GM10248 (cell line): ENCODE measurements at regions not wholly inside any gene's neighbourhood (a gene's known extent, or its start where the extent isn't known, plus 50 kb on each side); places are given as distances from the start of the nearest gene placed in this dataset.

Experiments
- CTCF ChIA-PET: fragments of 300-600 bp; sonication (Branson Sonifier 250); formaldehyde crosslinking; extraction: SDS; loops from one replicate; lab custom pipeline; 2021; ENCODE audit warnings: antibody characterized with exemption; lab: Yijun Ruan, JAX
- POLR2A ChIA-PET: fragments of 350-650 bp; sonication (Branson Sonifier 250); formaldehyde crosslinking; extraction: SDS; loops from one replicate; lab custom pipeline; 2020; ENCODE audit warnings: antibody characterized with exemption; lab: Yijun Ruan, JAX
- DNase-seq: peaks from one replicate; pipeline ENCODE4 v3.0.0; 2012; ENCODE audit errors: extremely low spot score
- CTCF ChIP-seq: IDR thresholded peaks from 2 replicates; pipeline ENCODE4 v1.5.1; 2012; ENCODE audit warnings: mild to moderate bottlenecking, low read depth; ENCODE audit errors: extremely low read depth, missing control alignments, control extremely low read depth

- ChIA-PET CTCF (interaction anchor here (1.8 kb wide), 1 partner anchor 10 kb away, joined by 5 read pairs; no protein-coding TSS in a partner anchor), POLR2A (no interaction called here)
- no peak for TF ChIP-seq CTCF
- DNase-seq, result no peak
Observed at GRCh38 chr16:26295625-26296304, 604.0 kb downstream of the HS3ST4 start.

- POLR2A ChIA-PET, result no interaction called here
- no peak for TF ChIP-seq CTCF
- CTCF ChIA-PET, result no interaction called here
- no peak for DNase-seq
Observed at GRCh38 chr16:26301516-26301915, 609.8 kb downstream of the HS3ST4 start.

GRCh38 chr16:26316683-26317464, 625.1 kb downstream of the HS3ST4 start:
- TF ChIP-seq CTCF, result no peak
- DNase-seq, result no peak
- POLR2A ChIA-PET, result no interaction called here
- CTCF ChIA-PET, result no interaction called here

- CTCF ChIA-PET, result no interaction called here
- no peak for TF ChIP-seq CTCF
- POLR2A ChIA-PET, result no interaction called here
- DNase-seq, result no peak
Observed at GRCh38 chr16:26317885-26318284, 626.1 kb downstream of the HS3ST4 start.

GRCh38 chr16:26330654-26331053, 638.9 kb downstream of the HS3ST4 start:
- POLR2A ChIA-PET, result no interaction called here
- no peak for DNase-seq
- TF ChIP-seq CTCF, result no peak
- CTCF ChIA-PET, result no interaction called here

- CTCF ChIA-PET, result no interaction called here
- no peak for TF ChIP-seq CTCF
- DNase-seq, result no peak
- POLR2A ChIA-PET, result no interaction called here
Observed at GRCh38 chr16:26334218-26335111, 642.7 kb downstream of the HS3ST4 start.
